Nephron (organoid): ENCODE measurements at regions not wholly inside any gene's neighbourhood (a gene's known extent, or its start where the extent isn't known, plus 50 kb on each side); places are given as distances from the start of the nearest gene placed in this dataset.

ENCODE experiments used
- H3K27ac Mint-ChIP-seq, 3 experiments: 2 replicates each; pipeline ENCODE4 v1.8.0; 2020; ENCODE audit warnings: mixed read lengths in 3 of 3, mild to moderate bottlenecking in 2 of 3, moderate library complexity in 1 of 3
- H3K27me3 Mint-ChIP-seq: 2 replicates; pipeline ENCODE4 v1.8.0; 2021; ENCODE audit warnings: low read depth, mild to moderate bottlenecking, moderate library complexity, mixed read lengths
- H3K36me3 Mint-ChIP-seq: 2 replicates; pipeline ENCODE4 v1.8.0; 2020; ENCODE audit warnings: low read depth, mixed read lengths
- H3K4me1 Mint-ChIP-seq: 2 replicates; pipeline ENCODE4 v1.8.0; 2020; ENCODE audit warnings: mixed read lengths
- H3K4me3 Mint-ChIP-seq, 3 experiments: 2 replicates each; pipeline ENCODE4 v1.8.0; 2020; ENCODE audit warnings: mild to moderate bottlenecking in 3 of 3, mixed read lengths in 3 of 3, moderate library complexity in 2 of 3
- H3K9me3 Mint-ChIP-seq: 2 replicates; pipeline ENCODE4 v1.8.0; 2020; ENCODE audit warnings: mixed read lengths
- TF ChIP-seq, protein P1 (sequence below), 3 experiments: fragments of 200-600 bp; sonication (generic); IDR thresholded peaks; one replicate each; pipeline ENCODE4 v1.5.0; 2021; ENCODE audit warnings: antibody characterized with exemption in 3 of 3; ENCODE audit not compliant: unreplicated experiment in 3 of 3

DNA sequence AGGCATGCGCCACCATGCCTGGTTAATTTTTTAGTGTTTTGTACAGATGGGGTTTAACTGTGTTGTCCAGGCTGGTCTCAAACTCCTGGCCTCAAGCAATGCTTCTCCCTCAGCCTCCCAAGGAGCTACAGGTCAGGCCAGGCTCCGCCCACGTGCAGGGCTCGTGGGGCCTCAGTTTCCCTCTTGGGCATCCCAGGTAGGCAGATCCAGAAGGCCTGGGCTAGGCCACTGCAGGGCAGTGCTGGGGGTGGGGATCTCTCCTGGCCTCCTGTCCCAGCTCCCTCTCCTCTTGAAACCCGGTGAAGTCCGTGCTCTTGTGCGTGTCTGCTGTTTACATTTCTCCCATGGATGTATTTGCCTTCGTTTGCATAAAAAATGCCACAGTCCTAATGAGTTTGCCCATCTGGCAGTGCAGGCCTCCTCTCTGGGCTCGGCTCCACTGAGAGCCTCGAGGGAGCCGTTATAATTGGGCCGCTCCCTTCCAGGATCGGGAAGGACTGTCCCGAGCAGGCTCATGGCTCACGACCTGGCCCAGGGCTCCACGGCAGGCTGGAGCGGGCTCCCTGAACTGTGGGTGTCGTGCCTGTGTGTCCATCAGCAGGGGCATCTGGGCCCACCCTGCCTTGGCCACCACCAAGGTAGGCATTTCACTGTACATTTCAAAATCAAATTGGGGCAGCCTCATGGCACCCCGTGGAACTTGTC is 52.6 kb upstream of the RUFY1 start:
- no peak overlapping the region for H3K27ac Mint-ChIP-seq
- peaks cover 3% of the 10 kb centered on the region for H3K36me3 Mint-ChIP-seq
- H3K4me3 Mint-ChIP-seq: no peak overlapping the region
- H3K4me1 Mint-ChIP-seq: no peaks in the 10 kb centered on the region
- TF ChIP-seq, protein P1, sequence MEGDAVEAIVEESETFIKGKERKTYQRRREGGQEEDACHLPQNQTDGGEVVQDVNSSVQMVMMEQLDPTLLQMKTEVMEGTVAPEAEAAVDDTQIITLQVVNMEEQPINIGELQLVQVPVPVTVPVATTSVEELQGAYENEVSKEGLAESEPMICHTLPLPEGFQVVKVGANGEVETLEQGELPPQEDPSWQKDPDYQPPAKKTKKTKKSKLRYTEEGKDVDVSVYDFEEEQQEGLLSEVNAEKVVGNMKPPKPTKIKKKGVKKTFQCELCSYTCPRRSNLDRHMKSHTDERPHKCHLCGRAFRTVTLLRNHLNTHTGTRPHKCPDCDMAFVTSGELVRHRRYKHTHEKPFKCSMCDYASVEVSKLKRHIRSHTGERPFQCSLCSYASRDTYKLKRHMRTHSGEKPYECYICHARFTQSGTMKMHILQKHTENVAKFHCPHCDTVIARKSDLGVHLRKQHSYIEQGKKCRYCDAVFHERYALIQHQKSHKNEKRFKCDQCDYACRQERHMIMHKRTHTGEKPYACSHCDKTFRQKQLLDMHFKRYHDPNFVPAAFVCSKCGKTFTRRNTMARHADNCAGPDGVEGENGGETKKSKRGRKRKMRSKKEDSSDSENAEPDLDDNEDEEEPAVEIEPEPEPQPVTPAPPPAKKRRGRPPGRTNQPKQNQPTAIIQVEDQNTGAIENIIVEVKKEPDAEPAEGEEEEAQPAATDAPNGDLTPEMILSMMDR (IDR thresholded peaks at IDR 0.05; ENCODE audit: unreplicated experiment in 3 of 3): no peak
- H3K27me3 Mint-ChIP-seq: peaks cover 16% of the 10 kb centered on the region
- no peaks in the 10 kb centered on the region for H3K9me3 Mint-ChIP-seq

DNA sequence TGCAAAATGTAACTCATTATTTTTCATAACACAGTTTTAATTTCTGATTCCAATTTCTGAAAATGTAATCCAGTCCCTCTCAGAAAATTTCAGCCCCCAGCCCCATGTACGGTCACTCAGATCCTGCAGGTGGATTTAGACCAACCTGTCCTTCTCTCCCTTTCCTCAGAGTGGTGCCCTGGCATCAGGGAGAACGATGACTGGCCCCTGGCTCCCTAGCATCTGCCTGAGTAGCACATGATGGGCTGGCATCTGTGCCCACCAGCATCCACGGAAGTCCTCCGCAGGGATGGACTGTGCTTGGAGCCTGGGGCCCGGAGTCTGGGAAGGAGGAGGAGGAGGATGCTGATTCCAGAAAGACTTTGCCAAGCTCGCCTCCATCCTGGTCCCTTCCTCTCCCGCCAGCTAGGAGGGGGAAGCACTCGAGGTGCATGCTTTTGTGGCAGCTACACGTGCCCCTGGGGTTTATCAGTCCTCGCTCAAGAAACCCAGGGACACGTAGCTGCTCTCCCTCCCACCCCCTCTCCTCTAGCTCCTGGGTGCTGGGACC is 54.4 kb upstream of the RUFY1 start:
- no peaks in the 10 kb centered on the region for H3K9me3 Mint-ChIP-seq
- peaks cover 18% of the 10 kb centered on the region for H3K27me3 Mint-ChIP-seq
- no peak overlapping the region for H3K4me3 Mint-ChIP-seq
- peaks cover 3% of the 10 kb centered on the region for H3K36me3 Mint-ChIP-seq
- H3K27ac Mint-ChIP-seq: no peak overlapping the region
- TF ChIP-seq, protein P1 (IDR thresholded peaks at IDR 0.05; ENCODE audit: unreplicated experiment in 3 of 3): peak in 1 of 3 experiments; percentile 11
- H3K4me1 Mint-ChIP-seq: no peaks in the 10 kb centered on the region

DNA sequence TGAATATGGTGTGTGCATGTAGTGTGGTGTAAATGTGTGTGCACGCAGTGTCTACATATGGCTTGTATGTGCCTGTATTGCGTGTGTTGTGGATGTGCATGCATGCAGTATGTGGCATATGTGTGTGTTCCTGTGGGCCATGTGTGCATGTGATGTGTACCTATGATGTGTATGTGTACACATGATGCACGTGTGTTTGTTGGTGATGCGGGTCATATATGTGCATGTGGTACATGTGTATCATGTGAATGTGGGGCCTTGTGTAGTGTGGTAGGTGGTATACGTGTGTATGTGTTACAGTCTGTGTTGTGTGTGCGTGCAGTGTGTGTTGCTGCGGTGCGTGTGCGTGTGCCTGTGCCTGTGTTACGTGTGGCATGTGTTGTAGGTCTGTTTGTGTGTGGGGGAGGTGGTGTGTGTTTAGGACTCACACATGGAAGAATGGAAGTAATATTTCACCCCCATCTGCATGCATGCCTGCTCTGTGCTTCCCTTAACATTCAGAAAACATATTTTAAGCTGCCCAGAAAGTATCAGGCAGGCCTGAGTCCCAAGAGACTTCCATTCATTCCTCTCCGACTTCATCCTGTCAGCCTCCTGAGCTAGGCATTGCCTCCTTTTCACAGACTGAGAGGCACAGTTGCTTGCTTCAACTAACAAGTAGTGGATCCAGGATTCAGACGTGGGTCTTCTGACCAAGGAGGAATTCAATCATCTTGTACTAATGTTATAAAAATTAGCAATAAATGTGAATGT is 55.4 kb upstream of the RUFY1 start:
- H3K27ac Mint-ChIP-seq: no peak overlapping the region
- no peaks in the 10 kb centered on the region for H3K9me3 Mint-ChIP-seq
- no peaks in the 10 kb centered on the region for H3K4me1 Mint-ChIP-seq
- H3K36me3 Mint-ChIP-seq: peaks cover 3% of the 10 kb centered on the region
- TF ChIP-seq, protein P1 (IDR thresholded peaks at IDR 0.05; ENCODE audit: unreplicated experiment in 3 of 3): no peak
- H3K27me3 Mint-ChIP-seq: peaks cover 18% of the 10 kb centered on the region
- H3K4me3 Mint-ChIP-seq: no peak overlapping the region

DNA sequence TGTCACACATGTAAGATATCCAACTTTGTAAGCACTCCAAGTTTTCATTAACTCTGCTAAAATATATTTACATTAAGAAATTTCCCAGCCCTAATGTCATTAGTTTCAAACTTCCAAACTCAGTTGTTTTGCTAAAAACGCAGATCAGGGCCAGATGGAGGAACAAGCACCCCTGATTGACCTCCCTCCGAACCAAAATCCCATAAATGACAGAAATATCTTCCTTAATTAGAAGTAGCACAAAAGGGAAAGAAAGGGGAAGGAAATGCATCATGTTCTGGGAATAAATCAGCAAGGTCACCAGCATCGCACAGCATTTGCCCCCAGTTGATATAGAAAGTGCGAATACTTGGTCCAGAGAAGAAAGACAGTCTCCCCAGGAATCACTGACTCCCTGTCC is 61.4 kb upstream of the RUFY1 start:
- Mint-ChIP-seq H3K27me3 (peaks cover 23% of the 10 kb centered on the region), H3K4me3 (no peak overlapping the region), H3K4me1 (peaks cover 30% of the 10 kb centered on the region), H3K36me3 (no peaks in the 10 kb centered on the region), H3K9me3 (no peaks in the 10 kb centered on the region), H3K27ac (peak overlapping the region in 2 of 3 experiments; percentile 70 to 73)
- TF ChIP-seq, protein P1 (IDR thresholded peaks at IDR 0.05; ENCODE audit: unreplicated experiment in 3 of 3): no peak

DNA sequence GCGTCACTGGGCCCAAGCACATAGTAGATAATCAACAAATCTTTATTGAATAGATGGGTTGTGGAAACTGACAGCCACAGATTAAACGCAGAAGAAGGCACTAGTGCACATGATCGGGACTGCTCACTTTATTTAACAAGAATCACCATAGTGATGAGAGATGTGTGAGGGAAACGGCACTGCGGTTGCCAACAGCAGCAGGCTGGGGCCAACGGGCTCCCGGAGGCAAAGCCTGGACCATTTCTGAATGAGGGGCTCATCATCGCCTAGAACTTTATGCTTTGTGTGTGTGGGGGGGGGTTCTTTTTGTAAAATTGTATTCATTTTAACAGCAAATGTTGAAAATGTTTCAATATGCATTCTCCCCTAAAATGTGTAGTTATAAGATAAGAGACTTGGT is 61.9 kb upstream of the RUFY1 start:
- no peak overlapping the region for H3K4me3 Mint-ChIP-seq
- no peaks in the 10 kb centered on the region for H3K36me3 Mint-ChIP-seq
- peak overlapping the region; percentile 16 to 70 (median 50) for H3K27ac Mint-ChIP-seq
- peaks cover 30% of the 10 kb centered on the region for H3K4me1 Mint-ChIP-seq
- TF ChIP-seq, protein P1 (IDR thresholded peaks at IDR 0.05; ENCODE audit: unreplicated experiment in 3 of 3): no peak
- no peaks in the 10 kb centered on the region for H3K9me3 Mint-ChIP-seq
- H3K27me3 Mint-ChIP-seq: peaks cover 23% of the 10 kb centered on the region
